Fibroblast of lung (primary cell): ENCODE measurements at regions not wholly inside any gene's neighbourhood (a gene's known extent, or its start where the extent isn't known, plus 50 kb on each side); places are given as distances from the start of the nearest gene placed in this dataset.
A peak's percentile ranks its signal among the peaks of the same experiment; 100 is the strongest.
"Not testable (repeated sequence)": the region's sequence is repeated elsewhere in the genome, so short reads cannot be mapped to it uniquely, and the experiment has no call there.

Source experiments
- DNase-seq, 2 donors: peaks; one replicate each; pipeline versions ENCODE4 v3.0.0 to v3.0.0-alpha.2; 2010; ENCODE audit warnings: low read depth in 2 of 2
- H2AFZ ChIP-seq: 2 replicates; pipeline ENCODE4 v1.5.1; 2012; ENCODE audit warnings: low read length, control low read depth, inconsistent platforms
- H3K27ac ChIP-seq: 2 replicates; pipeline ENCODE4 v1.5.1; 2011; ENCODE audit warnings: low read length, control low read depth; ENCODE audit not compliant: insufficient read depth
- H3K27me3 ChIP-seq: 2 replicates; pipeline ENCODE4 v1.5.1; 2011; ENCODE audit warnings: mild to moderate bottlenecking, low read length; ENCODE audit not compliant: control insufficient read depth, insufficient read depth
- H3K36me3 ChIP-seq: 2 replicates; pipeline ENCODE4 v1.5.1; 2011; ENCODE audit warnings: low read length; ENCODE audit not compliant: control insufficient read depth, insufficient read depth
- H3K4me1 ChIP-seq: 2 replicates; pipeline ENCODE4 v1.5.1; 2011; ENCODE audit warnings: low read length; ENCODE audit not compliant: control insufficient read depth, insufficient read depth; ENCODE audit errors: extremely low read depth
- H3K4me2 ChIP-seq: 2 replicates; pipeline ENCODE4 v1.5.1; 2011; ENCODE audit warnings: low read length, control low read depth; ENCODE audit not compliant: insufficient read depth; ENCODE audit errors: extremely low read depth
- H3K4me3 ChIP-seq, 4 experiments: fragments of 200-600 bp in 1 of 4; sonication (generic) in 1 of 4; replicated peaks in 1 of 4; 2 replicates each; pipeline ENCODE4 v1.5.1; 2011 to 2016; ENCODE audit warnings: low read length in 4 of 4, low read depth in 3 of 4, mild to moderate bottlenecking in 3 of 4, control low read depth in 2 of 4, inconsistent platforms in 1 of 4, mixed read lengths in 1 of 4; ENCODE audit not compliant: insufficient read depth in 1 of 4; ENCODE audit errors: control extremely low read depth in 1 of 4
- H3K79me2 ChIP-seq: 2 replicates; pipeline ENCODE4 v1.5.1; 2012; ENCODE audit warnings: mild to moderate bottlenecking, low read length, inconsistent platforms; ENCODE audit not compliant: control insufficient read depth, insufficient read depth
- H3K9ac ChIP-seq: 2 replicates; pipeline ENCODE4 v1.5.1; 2011; ENCODE audit warnings: mild to moderate bottlenecking, low read length, control low read depth; ENCODE audit not compliant: insufficient read depth
- H3K9me3 ChIP-seq: 2 replicates; pipeline ENCODE4 v1.5.1; 2012; ENCODE audit warnings: low read depth, low read length; ENCODE audit not compliant: control insufficient read depth, insufficient read depth
- H4K20me1 ChIP-seq: 2 replicates; pipeline ENCODE4 v1.5.1; 2011; ENCODE audit warnings: low read length; ENCODE audit not compliant: control insufficient read depth, insufficient read depth; ENCODE audit errors: extremely low read depth
- CTCF ChIP-seq, 2 donors: IDR thresholded peaks in 1 of 2; conservative IDR thresholded peaks in 1 of 2; 1 replicate in 1 of 2; 2 replicates in 1 of 2; pipeline ENCODE4 v1.5.1; 2011 to 2012; ENCODE audit warnings: low read length in 2 of 2, control low read depth in 1 of 2, inconsistent platforms in 1 of 2, low read depth in 1 of 2, mild to moderate bottlenecking in 1 of 2
- EZH2 ChIP-seq: IDR thresholded peaks from 2 replicates; pipeline ENCODE4 v1.5.1; 2012; ENCODE audit warnings: low read length, control low read depth, mild to moderate bottlenecking; ENCODE audit errors: missing control alignments

GRCh38 chr12:5102806-5103205 lies 59.1 kb downstream of the KCNA5 start:
- Histone ChIP-seq H3K27me3 (no peaks in the 10 kb centered on the region), H3K36me3 (no peaks in the 10 kb centered on the region), H3K4me3 (no peak overlapping the region), H3K4me1 (peaks cover 9% of the 10 kb centered on the region), H3K27ac (peak overlapping the region; percentile 74), H3K4me2 (no peak overlapping the region), H3K9me3 (no peaks in the 10 kb centered on the region), H2AFZ (no peak overlapping the region), H3K79me2 (no peaks in the 10 kb centered on the region), H4K20me1 (no peaks in the 10 kb centered on the region), H3K9ac (no peak overlapping the region)
- no peak for TF ChIP-seq CTCF (conservative IDR thresholded peaks at IDR 0.05 in 1 of 2, IDR thresholded peaks at IDR 0.05 in 1 of 2; ENCODE audit: low read depth in 1 of 2, low read length in 2 of 2)
- TF ChIP-seq EZH2, result no peak
- DNase-seq, result no peak

GRCh38 chr12:5110345-5110744 lies 66.7 kb downstream of the KCNA5 start:
- Histone ChIP-seq H4K20me1 (no peaks in the 10 kb centered on the region), H3K36me3 (no peaks in the 10 kb centered on the region), H3K4me3 (no peak overlapping the region), H3K27me3 (no peaks in the 10 kb centered on the region), H3K9ac (no peak overlapping the region), H3K4me2 (no peak overlapping the region), H3K9me3 (no peaks in the 10 kb centered on the region), H3K27ac (no peak overlapping the region), H2AFZ (no peak overlapping the region), H3K79me2 (no peaks in the 10 kb centered on the region), H3K4me1 (no peaks in the 10 kb centered on the region)
- TF ChIP-seq CTCF (conservative IDR thresholded peaks at IDR 0.05 in 1 of 2, IDR thresholded peaks at IDR 0.05 in 1 of 2; ENCODE audit: low read depth in 1 of 2, low read length in 2 of 2) (no peak), EZH2 (no peak)
- no peak for DNase-seq

- no peaks in the 10 kb centered on the region for H3K36me3 ChIP-seq
- no peaks in the 10 kb centered on the region for H4K20me1 ChIP-seq
- peak in 1 of 2 donors; percentile 25 for DNase-seq
- H3K27me3 ChIP-seq, result no peaks in the 10 kb centered on the region
- no peak overlapping the region for H3K4me3 ChIP-seq
- H3K4me2 ChIP-seq, result no peak overlapping the region
- H3K9ac ChIP-seq, result no peak overlapping the region
- H3K4me1 ChIP-seq, result no peaks in the 10 kb centered on the region
- TF ChIP-seq CTCF (conservative IDR thresholded peaks at IDR 0.05 in 1 of 2, IDR thresholded peaks at IDR 0.05 in 1 of 2; ENCODE audit: low read depth in 1 of 2, low read length in 2 of 2) (no peak), EZH2 (no peak)
- H3K79me2 ChIP-seq, result no peaks in the 10 kb centered on the region
- H3K9me3 ChIP-seq, result no peaks in the 10 kb centered on the region
- no peak overlapping the region for H3K27ac ChIP-seq
- H2AFZ ChIP-seq, result no peak overlapping the region
Observed at GRCh38 chr12:5114436-5114835, 70.8 kb downstream of the KCNA5 start.

- H4K20me1 ChIP-seq, H3K27ac ChIP-seq, H3K36me3 ChIP-seq, H3K4me3 ChIP-seq, H3K9ac ChIP-seq, H2AFZ ChIP-seq, H3K4me2 ChIP-seq, H3K4me1 ChIP-seq, H3K27me3 ChIP-seq, DNase-seq, H3K79me2 ChIP-seq, H3K9me3 ChIP-seq: not testable (repeated sequence)
Observed at GRCh38 chr12:5121784-5122183, 78.1 kb downstream of the KCNA5 start.

- H3K27ac ChIP-seq, H3K9me3 ChIP-seq, H3K27me3 ChIP-seq, H3K36me3 ChIP-seq, H3K9ac ChIP-seq, H2AFZ ChIP-seq, H3K4me2 ChIP-seq, H3K4me1 ChIP-seq, H3K79me2 ChIP-seq, H3K4me3 ChIP-seq, H4K20me1 ChIP-seq, DNase-seq: not testable (repeated sequence)
Observed at GRCh38 chr12:5122256-5122831, 78.7 kb downstream of the KCNA5 start.
